ENCODE measurements at regions not wholly inside any gene's neighbourhood (a gene's known extent, or its start where the extent isn't known, plus 50 kb on each side); places are given as distances from the start of the nearest gene placed in this dataset.
A peak's percentile ranks its signal among the peaks of the same experiment; 100 is the strongest.
"Not testable (repeated sequence)": the region's sequence is repeated elsewhere in the genome, so short reads cannot be mapped to it uniquely, and the experiment has no call there.

DNA sequence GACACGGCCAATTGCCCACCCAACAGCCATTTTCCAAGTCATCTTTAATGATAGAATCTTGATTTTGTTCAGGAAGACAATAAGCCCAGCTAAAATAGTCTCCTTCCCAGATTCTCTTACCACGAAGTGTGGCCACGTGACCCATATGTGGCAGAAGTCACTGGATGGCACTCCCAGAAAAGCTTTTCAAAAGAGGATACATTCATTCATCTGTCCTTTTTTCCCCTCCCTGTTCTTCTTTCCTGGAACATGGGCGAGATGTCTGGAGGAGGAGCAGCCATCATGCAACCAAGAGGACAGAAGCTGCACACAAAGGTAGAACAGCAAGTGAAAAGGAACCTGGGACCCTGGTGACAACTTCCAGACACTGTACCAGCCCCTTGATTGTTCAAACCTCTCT, 174.7 kb downstream of the UACA start:
- WGBS, 4 donors, result 77 to 88% (median 82%) methylated on average over 4 of the region's 4 CpGs
- Histone ChIP-seq H3K4me1 (replicated peaks in 1 of 2) (peaks cover 0 to 5% of the 10 kb centered on the region in 2 donors), H3K27ac (no peak overlapping the region), H3K36me3 (replicated peaks in 1 of 2) (no peaks in the 10 kb centered on the region), H3K4me3 (no peak overlapping the region), H3K27me3 (no peaks in the 10 kb centered on the region), H3K9me3 (replicated peaks in 1 of 3) (no peaks in the 10 kb centered on the region)
- TF ChIP-seq POLR2A (IDR thresholded peaks at IDR 0.05), result no peak
- no peak for TF ChIP-seq CTCF (IDR thresholded peaks at IDR 0.05)
- peak in 1 of 7 donors; percentile 10 for DNase-seq
- intact Hi-C loops (cut with DNase I), result no loop called here

- Histone ChIP-seq H3K27ac (no peak overlapping the region), H3K9me3 (replicated peaks in 1 of 3) (no peaks in the 10 kb centered on the region), H3K4me3 (no peak overlapping the region), H3K27me3 (no peaks in the 10 kb centered on the region), H3K36me3 (replicated peaks in 1 of 2) (no peaks in the 10 kb centered on the region), H3K4me1 (replicated peaks in 1 of 2) (peaks cover 0 to 5% of the 10 kb centered on the region in 2 donors)
- DNase-seq, result peak in 1 of 7 donors; percentile 6
- intact Hi-C loops (cut with DNase I), result no loop called here
- no peak for TF ChIP-seq POLR2A (IDR thresholded peaks at IDR 0.05)
- no peak for TF ChIP-seq CTCF (IDR thresholded peaks at IDR 0.05)
- 61 to 73% (median 66%) methylated on average over 10 of the region's 10 CpGs for WGBS, 4 donors
These were observed 175.3 kb downstream of the UACA start for GRCh38 chr15:70587896-70588567.

DNA sequence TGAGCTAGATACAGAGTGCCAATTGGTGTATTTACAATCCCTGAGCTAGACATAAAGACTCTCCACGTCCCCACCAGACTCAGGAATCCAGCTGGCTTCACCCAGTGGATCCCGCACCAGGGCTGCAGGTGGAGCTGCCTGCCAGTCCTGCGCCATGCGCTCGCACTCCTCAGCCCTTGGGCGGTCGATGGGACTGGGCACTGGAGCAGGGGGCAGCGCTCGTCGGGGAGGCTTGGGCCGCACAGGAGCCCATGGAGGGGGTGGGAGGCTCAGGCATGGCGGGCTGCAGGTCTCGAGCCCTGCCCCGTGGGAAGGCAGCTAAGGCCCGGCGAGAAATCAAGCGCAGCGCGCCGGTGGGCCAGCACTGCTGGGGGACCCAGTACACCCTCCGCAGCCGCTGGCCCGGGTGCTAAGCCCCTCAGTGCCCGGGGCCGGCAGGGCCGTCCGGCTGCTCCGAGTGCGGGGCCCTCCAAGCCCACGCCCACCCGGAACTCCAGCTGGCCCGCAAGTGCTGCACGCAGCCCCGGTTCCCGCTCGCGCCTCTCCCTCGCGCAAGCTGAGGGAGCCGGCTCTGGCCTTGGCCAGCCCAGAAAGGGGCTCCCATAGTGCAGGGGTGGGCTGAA, 176.2 kb downstream of the UACA start:
- H3K4me3 ChIP-seq; H3K27me3 ChIP-seq; H3K4me1 ChIP-seq (replicated peaks in 1 of 2); intact Hi-C loops (cut with DNase I); H3K36me3 ChIP-seq (replicated peaks in 1 of 2); H3K9me3 ChIP-seq (replicated peaks in 1 of 3); H3K27ac ChIP-seq: not testable (repeated sequence)
- DNase-seq, result peak in 1 of 7 donors; percentile 13
- 90 to 95% (median 95%) methylated on average over 16 to 40 of the region's 40 CpGs; no CpG with 5 or more reads in 1 of the 4 donors for WGBS, 4 donors

GRCh38 chr15:70586241-70586640, 177.1 kb downstream of the UACA start:
- no peaks in the 10 kb centered on the region for H3K27me3 ChIP-seq
- no peak overlapping the region for H3K4me3 ChIP-seq
- peaks cover 0 to 5% of the 10 kb centered on the region in 2 donors for H3K4me1 ChIP-seq (replicated peaks in 1 of 2)
- no peak for DNase-seq
- no peak overlapping the region for H3K27ac ChIP-seq
- intact Hi-C loops (cut with DNase I), result no loop called here
- TF ChIP-seq CTCF (IDR thresholded peaks at IDR 0.05), result no peak
- TF ChIP-seq POLR2A (IDR thresholded peaks at IDR 0.05), result no peak
- WGBS, 4 donors, result 85 to 92% (median 88%) methylated on average over 20 to 24 of the region's 24 CpGs
- H3K36me3 ChIP-seq (replicated peaks in 1 of 2), result no peaks in the 10 kb centered on the region
- no peaks in the 10 kb centered on the region for H3K9me3 ChIP-seq (replicated peaks in 1 of 3)

DNA sequence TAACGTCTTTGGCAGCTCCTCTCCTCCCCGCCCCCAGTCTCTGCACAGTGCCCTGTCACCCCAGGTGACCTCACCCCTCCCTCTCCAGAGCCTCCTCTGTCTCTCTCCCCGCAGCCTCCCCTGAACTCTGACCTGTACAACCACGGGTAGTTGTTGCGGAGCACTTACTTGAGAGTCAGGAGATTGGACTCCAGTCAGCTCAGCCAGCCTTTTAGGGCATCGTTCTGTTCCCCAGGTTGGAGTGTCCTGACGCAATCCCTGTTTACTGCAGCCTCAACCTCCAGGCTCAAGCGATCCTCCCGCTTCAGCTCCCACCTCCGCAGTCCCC, 177.7 kb downstream of the UACA start:
- Histone ChIP-seq H3K27ac (no peak overlapping the region), H3K4me1 (replicated peaks in 1 of 2) (peaks cover 0 to 5% of the 10 kb centered on the region in 2 donors), H3K36me3 (replicated peaks in 1 of 2) (no peaks in the 10 kb centered on the region), H3K27me3 (no peaks in the 10 kb centered on the region), H3K9me3 (replicated peaks in 1 of 3) (no peaks in the 10 kb centered on the region), H3K4me3 (no peak overlapping the region)
- WGBS, 4 donors, result 32 to 67% (median 49%) methylated on average over 6 to 10 of the region's 10 CpGs
- intact Hi-C loops (cut with DNase I), result no loop called here
- no peak for DNase-seq
- TF ChIP-seq POLR2A (IDR thresholded peaks at IDR 0.05), result no peak
- TF ChIP-seq CTCF (IDR thresholded peaks at IDR 0.05), result no peak
